ENCODE measurements at regions not wholly inside any gene's neighbourhood (a gene's known extent, or its start where the extent isn't known, plus 50 kb on each side); places are given as distances from the start of the nearest gene placed in this dataset.

- TF ChIP-seq POLR2A (IDR thresholded peaks at IDR 0.05) (no peak), CTCF (IDR thresholded peaks at IDR 0.05) (no peak)
Observed at GRCh38 chr13:111657013-111657412, 336.6 kb downstream of the TEX29 start.

Data from uterus (tissue), 2 donors.